B cell (primary cell): ENCODE measurements at regions not wholly inside any gene's neighbourhood (a gene's known extent, or its start where the extent isn't known, plus 50 kb on each side); places are given as distances from the start of the nearest gene placed in this dataset.

Experiments used
- ATAC-seq: fragments of 200-7000 bp; cut with Tn5 transposase; one replicate; pipeline ENCODE4 v1.10.0; 2021; ENCODE audit warnings: low read depth, mild to moderate bottlenecking, moderate number of reproducible peaks, moderate library complexity
- CTCF ChIA-PET: fragments of 350-600 bp; sonication (Branson Sonifier 250); formaldehyde crosslinking; loops from one replicate; lab custom pipeline; 2021; ENCODE audit warnings: antibody characterized with exemption, inconsistent platforms; lab: Charles Lee
- POLR2A ChIA-PET: fragments of 350-600 bp; sonication (Branson Sonifier 250); formaldehyde crosslinking; loops from one replicate; lab custom pipeline; 2021; ENCODE audit warnings: antibody characterized with exemption; lab: Charles Lee
- DNase-seq: peaks from one replicate; pipeline ENCODE4 v3.0.0; 2013
- H2AFZ ChIP-seq: 2 replicates; pipeline ENCODE4 v1.6.1; 2012; ENCODE audit warnings: mild to moderate bottlenecking, low read depth, low read length; ENCODE audit not compliant: insufficient read depth, poor library complexity, severe bottlenecking
- H3K27ac ChIP-seq, 2 donors: 1 replicate in 1 of 2; 2 replicates in 1 of 2; pipeline ENCODE4 v1.5.1; 2012 to 2013; ENCODE audit warnings: low read length in 2 of 2, mild to moderate bottlenecking in 2 of 2, moderate library complexity in 1 of 2
- H3K27me3 ChIP-seq, 4 experiments: fragments of 200-600 bp in 1 of 4; sonication (generic) in 1 of 4; replicated peaks in 1 of 4; 1 replicate in 2 of 4; 2 replicates in 2 of 4; pipeline versions ENCODE4 v1.6.1 to v1.7.0; 2013 to 2016; ENCODE audit warnings: low read length in 3 of 4, mild to moderate bottlenecking in 2 of 4, mixed read lengths in 1 of 4, moderate library complexity in 1 of 4; ENCODE audit not compliant: insufficient read depth in 4 of 4, control insufficient read depth in 3 of 4; ENCODE audit errors: control extremely low read depth in 1 of 4
- H3K36me3 ChIP-seq, 2 experiments: replicated peaks in 1 of 2; 1 replicate in 1 of 2; 2 replicates in 1 of 2; pipeline versions ENCODE4 v1.6.1 to v1.7.1; 2013; ENCODE audit warnings: low read length in 1 of 2; ENCODE audit not compliant: insufficient read depth in 2 of 2, control insufficient read depth in 1 of 2; ENCODE audit errors: control extremely low read depth in 1 of 2, extremely low read depth in 1 of 2
- H3K4me1 ChIP-seq, 2 donors: fragments of 200-600 bp in 1 of 2; sonication (generic) in 1 of 2; 1 replicate in 1 of 2; 2 replicates in 1 of 2; pipeline versions ENCODE4 v1.5.1 to v1.6.1; 2013 to 2017; ENCODE audit warnings: low read length in 2 of 2; ENCODE audit not compliant: control insufficient read depth in 2 of 2, insufficient read depth in 2 of 2
- H3K4me2 ChIP-seq: replicated peaks from 2 replicates; pipeline ENCODE3; 2012; ENCODE audit warnings: mild to moderate bottlenecking, low read depth, low read length; ENCODE audit not compliant: poor library complexity, severe bottlenecking
- H3K4me3 ChIP-seq, 5 experiments: fragments of 200-600 bp in 1 of 5; sonication (generic) in 1 of 5; 1 replicate in 3 of 5; 2 replicates in 2 of 5; pipeline versions ENCODE4 v1.5.1 to v1.7.0; 2011 to 2016; ENCODE audit warnings: low read length in 4 of 5, mild to moderate bottlenecking in 4 of 5, low read depth in 2 of 5, control low read depth in 1 of 5, moderate library complexity in 1 of 5; ENCODE audit not compliant: insufficient read depth in 1 of 5; ENCODE audit errors: control extremely low read depth in 1 of 5, extremely low read depth in 1 of 5
- H3K79me2 ChIP-seq: fragments of 200-600 bp; sonication (generic); one replicate; pipeline ENCODE4 v1.6.0; 2016; ENCODE audit warnings: low read length; ENCODE audit not compliant: control insufficient read depth, insufficient read depth
- H3K9ac ChIP-seq: fragments of 200-600 bp; sonication (generic); 2 replicates; pipeline ENCODE4 v1.6.1; 2017; ENCODE audit warnings: mild to moderate bottlenecking, low read length, moderate library complexity
- H3K9me3 ChIP-seq, 3 donors: one replicate each; pipeline versions ENCODE4 v1.6.1 to v1.7.1; 2013; ENCODE audit warnings: low read length in 2 of 3; ENCODE audit not compliant: control insufficient read depth in 2 of 3, insufficient read depth in 1 of 3; ENCODE audit errors: control extremely low read depth in 1 of 3
- H4K20me1 ChIP-seq: 2 replicates; pipeline ENCODE4 v1.6.0; 2012; ENCODE audit warnings: mild to moderate bottlenecking, low read length; ENCODE audit not compliant: insufficient read depth, control insufficient read depth, poor library complexity, severe bottlenecking
- H3K27ac Mint-ChIP-seq: one replicate; pipeline ENCODE4 v1.8.0; 2021; ENCODE audit warnings: mixed read lengths
- H3K27me3 Mint-ChIP-seq: one replicate; pipeline ENCODE4 v1.8.0; 2021; ENCODE audit warnings: mixed read lengths
- H3K4me1 Mint-ChIP-seq: one replicate; pipeline ENCODE4 v1.8.0; 2021; ENCODE audit warnings: mixed read lengths
- H3K4me3 Mint-ChIP-seq: one replicate; pipeline ENCODE4 v1.8.0; 2021; ENCODE audit warnings: mixed read lengths
- H3K9me3 Mint-ChIP-seq: one replicate; pipeline ENCODE4 v1.8.0; 2022; ENCODE audit warnings: mixed read lengths; ENCODE audit not compliant: insufficient read depth
- CTCF ChIP-seq: fragments of 200-600 bp; IDR thresholded peaks from one replicate; pipeline ENCODE4 v1.8.0; 2022; ENCODE audit warnings: antibody characterized with exemption, mild to moderate bottlenecking
- EZH2 ChIP-seq: IDR thresholded peaks from 2 replicates; pipeline ENCODE4 v1.6.1; 2012; ENCODE audit warnings: borderline replicate concordance, low read depth, mild to moderate bottlenecking, moderate library complexity, low read length; ENCODE audit not compliant: insufficient read depth, poor library complexity, severe bottlenecking
- WGBS: methylation state at CpG from one replicate; pipeline ENCODE4 v1.1.5; 2013; ENCODE audit warnings: missing lambda C conversion rate; ENCODE audit not compliant: insufficient coverage; 5-methylcytosine and 5-hydroxymethylcytosine counted together
- intact Hi-C: fragments of 100-400 bp; cut with micrococcal nuclease; formaldehyde crosslinking; loops from one replicate; pipeline ENCODE4 v1.10.0; 2022

GRCh38 chr11:120028897-120029258 is 109.0 kb downstream of the TRIM29 start:
- WGBS = 91% methylated on average over 6 of the region's 8 CpGs
- Histone ChIP-seq H3K79me2 (no peaks in the 10 kb centered on the region), H2AFZ (no peak overlapping the region), H3K9ac (no peak overlapping the region), H3K36me3 (no peaks in the 10 kb centered on the region), H4K20me1 (no peaks in the 10 kb centered on the region), H3K27ac (no peak overlapping the region), H3K27me3 (peaks cover 0 to 3% (median 0%) of the 10 kb centered on the region in 4 experiments), H3K4me3 (no peak overlapping the region), H3K4me2 (no peak overlapping the region), H3K9me3 (peaks cover 0 to 6% (median 0%) of the 10 kb centered on the region in 3 donors), H3K4me1 (no peaks in the 10 kb centered on the region)
- ATAC-seq (no peak), DNase-seq (no peak)
- Mint-ChIP-seq H3K9me3 (no peaks in the 10 kb centered on the region), H3K4me1 (no peaks in the 10 kb centered on the region), H3K4me3 (no peak overlapping the region), H3K27ac (no peak overlapping the region), H3K27me3 (peaks cover 11% of the 10 kb centered on the region)
- CTCF ChIA-PET = no interaction called here
- intact Hi-C loops = no loop called here
- POLR2A ChIA-PET = no interaction called here
- no peak for TF ChIP-seq EZH2
- TF ChIP-seq CTCF = no peak

GRCh38 chr11:120028181-120028896 is 109.6 kb downstream of the TRIM29 start:
- ATAC-seq (no peak), DNase-seq (no peak)
- TF ChIP-seq CTCF (no peak), EZH2 (no peak)
- H3K79me2 ChIP-seq = no peaks in the 10 kb centered on the region
- no peaks in the 10 kb centered on the region for H4K20me1 ChIP-seq
- H3K4me2 ChIP-seq = no peak overlapping the region
- no peak overlapping the region for H3K9ac ChIP-seq
- H3K27me3 Mint-ChIP-seq = peaks cover 11% of the 10 kb centered on the region
- H3K4me1 Mint-ChIP-seq = no peaks in the 10 kb centered on the region
- ChIA-PET POLR2A (no interaction called here), CTCF (no interaction called here)
- no peaks in the 10 kb centered on the region for H3K9me3 Mint-ChIP-seq
- 94% methylated on average over 7 of the region's 10 CpGs for WGBS
- no peak overlapping the region for H3K27ac ChIP-seq
- peaks cover 0 to 3% (median 0%) of the 10 kb centered on the region in 4 experiments for H3K27me3 ChIP-seq
- no peaks in the 10 kb centered on the region for H3K36me3 ChIP-seq
- H3K4me1 ChIP-seq = no peaks in the 10 kb centered on the region
- H3K27ac Mint-ChIP-seq = no peak overlapping the region
- no peak overlapping the region for H3K4me3 ChIP-seq
- no peak overlapping the region for H2AFZ ChIP-seq
- peaks cover 0 to 6% (median 0%) of the 10 kb centered on the region in 3 donors for H3K9me3 ChIP-seq
- H3K4me3 Mint-ChIP-seq = no peak overlapping the region
- intact Hi-C loops = no loop called here
